Sigmoid colon (tissue), 4 donors: ENCODE measurements at regions not wholly inside any gene's neighbourhood (a gene's known extent, or its start where the extent isn't known, plus 50 kb on each side); places are given as distances from the start of the nearest gene placed in this dataset.

Experiments
- CTCF ChIP-seq, 4 experiments: fragments of 450-650 bp in 3 of 4; fragments of 200-600 bp in 1 of 4; IDR thresholded peaks; one replicate each; pipeline ENCODE4 v1.5.1; 2016 to 2019; ENCODE audit warnings: antibody characterized with exemption in 4 of 4, mild to moderate bottlenecking in 3 of 4, moderate library complexity in 2 of 4
- EP300 ChIP-seq, 4 donors: sonication (generic); formaldehyde crosslinking; IDR thresholded peaks; one replicate each; pipeline ENCODE4 v1.6.1; 2017; ENCODE audit warnings: antibody characterized with exemption in 4 of 4
- POLR2A ChIP-seq, 2 donors: fragments of 450-650 bp; IDR thresholded peaks; one replicate each; pipeline ENCODE4 v1.6.1; 2016; ENCODE audit warnings: antibody characterized with exemption in 2 of 2, mild to moderate bottlenecking in 2 of 2, moderate library complexity in 2 of 2
- POLR2AphosphoS5 ChIP-seq, 4 donors: sonication (generic); formaldehyde crosslinking; IDR thresholded peaks; one replicate each; pipeline ENCODE4 v1.6.1; 2017; ENCODE audit warnings: antibody characterized with exemption in 4 of 4

- no peak for TF ChIP-seq CTCF (IDR thresholded peaks at IDR 0.05)
- no peak for TF ChIP-seq POLR2A (IDR thresholded peaks at IDR 0.05)
- TF ChIP-seq EP300 (IDR thresholded peaks at IDR 0.05), result no peak
- TF ChIP-seq POLR2AphosphoS5 (IDR thresholded peaks at IDR 0.05), result no peak
Observed at GRCh38 chr10:60629332-60629731, 148.9 kb upstream of the CDK1 start.
